Tibial nerve (tissue), 4 donors: ENCODE measurements at regions not wholly inside any gene's neighbourhood (a gene's known extent, or its start where the extent isn't known, plus 50 kb on each side); places are given as distances from the start of the nearest gene placed in this dataset.

Source experiments
- DNase-seq, 2 donors: peaks; one replicate each; pipeline ENCODE4 v3.0.0-alpha.2; 2019; ENCODE audit warnings: low spot score in 2 of 2
- H3K27ac ChIP-seq, 4 donors: fragments of 200-600 bp; sonication (generic) in 3 of 4; one replicate each; pipeline ENCODE4 v1.5.1; 2017 to 2019; ENCODE audit warnings: mild to moderate bottlenecking in 1 of 4
- H3K27me3 ChIP-seq, 2 donors: fragments of 200-600 bp; sonication (generic) in 1 of 2; one replicate each; pipeline versions ENCODE4 v1.5.1 to v1.6.0; 2017 to 2019
- H3K36me3 ChIP-seq, 3 donors: fragments of 200-600 bp; sonication (generic); one replicate each; pipeline ENCODE4 v1.5.1; 2018 to 2019
- H3K4me1 ChIP-seq, 4 donors: fragments of 200-600 bp; sonication (generic) in 3 of 4; one replicate each; pipeline ENCODE4 v1.5.1; 2017 to 2019
- H3K4me3 ChIP-seq, 4 donors: fragments of 200-600 bp; sonication (generic) in 3 of 4; one replicate each; pipeline ENCODE4 v1.5.1; 2017 to 2019; ENCODE audit warnings: mild to moderate bottlenecking in 1 of 4, moderate library complexity in 1 of 4
- H3K9me3 ChIP-seq, 4 donors: fragments of 200-600 bp; sonication (generic) in 3 of 4; one replicate each; pipeline ENCODE4 v1.5.1; 2017 to 2019
- EP300 ChIP-seq, 2 donors: sonication (generic); formaldehyde crosslinking; IDR thresholded peaks; one replicate each; pipeline ENCODE4 v1.6.1; 2017; ENCODE audit warnings: antibody characterized with exemption in 2 of 2, mild to moderate bottlenecking in 1 of 2
- POLR2A ChIP-seq, 2 donors: fragments of 450-650 bp; IDR thresholded peaks; one replicate each; pipeline ENCODE4 v1.6.1; 2017; ENCODE audit warnings: antibody characterized with exemption in 2 of 2, mild to moderate bottlenecking in 2 of 2, moderate library complexity in 2 of 2
- WGBS, 2 donors: methylation state at CpG; one replicate each; pipeline ENCODE4 v1.1.5; 2018; 5-methylcytosine and 5-hydroxymethylcytosine counted together
- TF ChIP-seq, protein P1 (sequence below), 5 experiments: fragments of 200-600 bp in 3 of 5; fragments of 450-650 bp in 2 of 5; sonication (generic) in 3 of 5; IDR thresholded peaks; one replicate each; pipeline ENCODE4 v1.5.1; 2016 to 2019; ENCODE audit warnings: antibody characterized with exemption in 5 of 5, mild to moderate bottlenecking in 3 of 5, moderate library complexity in 2 of 5

DNA sequence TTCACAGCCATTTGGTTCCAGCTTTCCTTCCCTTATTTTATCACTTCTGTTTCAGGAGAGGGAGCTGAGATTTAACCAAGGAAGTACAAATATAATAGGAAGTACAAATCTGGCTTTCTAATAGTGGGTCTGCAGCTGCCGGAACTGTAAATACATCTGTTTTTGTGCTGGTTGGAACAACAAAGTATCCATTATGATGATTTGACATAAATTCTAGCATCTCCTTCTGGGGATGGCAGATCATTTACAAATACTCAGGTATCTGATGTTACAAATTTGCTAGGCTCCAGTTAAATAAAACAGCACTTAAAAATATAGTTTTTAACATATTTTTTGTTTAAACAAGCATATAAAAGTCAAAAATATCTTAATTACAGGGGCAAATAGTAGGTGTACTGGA is 131.3 kb upstream of the SMIM21 start:
- H3K27ac ChIP-seq = no peak overlapping the region
- no peaks in the 10 kb centered on the region for H3K36me3 ChIP-seq
- TF ChIP-seq EP300 (IDR thresholded peaks at IDR 0.05) (no peak), POLR2A (IDR thresholded peaks at IDR 0.05) (no peak)
- TF ChIP-seq, protein P1, sequence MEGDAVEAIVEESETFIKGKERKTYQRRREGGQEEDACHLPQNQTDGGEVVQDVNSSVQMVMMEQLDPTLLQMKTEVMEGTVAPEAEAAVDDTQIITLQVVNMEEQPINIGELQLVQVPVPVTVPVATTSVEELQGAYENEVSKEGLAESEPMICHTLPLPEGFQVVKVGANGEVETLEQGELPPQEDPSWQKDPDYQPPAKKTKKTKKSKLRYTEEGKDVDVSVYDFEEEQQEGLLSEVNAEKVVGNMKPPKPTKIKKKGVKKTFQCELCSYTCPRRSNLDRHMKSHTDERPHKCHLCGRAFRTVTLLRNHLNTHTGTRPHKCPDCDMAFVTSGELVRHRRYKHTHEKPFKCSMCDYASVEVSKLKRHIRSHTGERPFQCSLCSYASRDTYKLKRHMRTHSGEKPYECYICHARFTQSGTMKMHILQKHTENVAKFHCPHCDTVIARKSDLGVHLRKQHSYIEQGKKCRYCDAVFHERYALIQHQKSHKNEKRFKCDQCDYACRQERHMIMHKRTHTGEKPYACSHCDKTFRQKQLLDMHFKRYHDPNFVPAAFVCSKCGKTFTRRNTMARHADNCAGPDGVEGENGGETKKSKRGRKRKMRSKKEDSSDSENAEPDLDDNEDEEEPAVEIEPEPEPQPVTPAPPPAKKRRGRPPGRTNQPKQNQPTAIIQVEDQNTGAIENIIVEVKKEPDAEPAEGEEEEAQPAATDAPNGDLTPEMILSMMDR (IDR thresholded peaks at IDR 0.05) = no peak
- WGBS, 2 donors = 25 to 31% methylated on average over 1 of the region's 1 CpG
- H3K4me3 ChIP-seq = no peak overlapping the region
- no peaks in the 10 kb centered on the region for H3K9me3 ChIP-seq
- H3K4me1 ChIP-seq = peaks cover 0 to 9% (median 4%) of the 10 kb centered on the region in 4 donors
- DNase-seq = no peak
- H3K27me3 ChIP-seq = no peaks in the 10 kb centered on the region

DNA sequence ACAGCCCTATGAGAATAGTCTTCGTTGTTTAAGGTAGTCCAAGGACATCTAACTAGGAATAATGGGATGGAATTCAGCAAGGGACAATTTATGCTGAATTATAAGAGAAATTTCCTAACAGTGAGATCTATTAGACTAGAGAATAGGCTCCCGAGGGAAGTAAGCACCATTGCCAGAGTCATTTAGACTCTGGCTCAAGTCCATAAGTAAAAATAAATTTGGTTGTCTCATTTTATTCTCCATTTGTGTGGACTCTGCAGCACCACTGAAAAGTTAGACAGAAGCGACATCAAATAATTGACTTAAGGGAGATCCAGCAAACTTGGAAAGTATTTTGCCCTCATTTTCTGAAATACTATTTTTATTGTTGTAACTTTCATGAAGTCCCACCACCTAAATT is 129.3 kb upstream of the SMIM21 start:
- TF ChIP-seq, protein P1 (IDR thresholded peaks at IDR 0.05) = no peak
- TF ChIP-seq EP300 (IDR thresholded peaks at IDR 0.05) (no peak), POLR2A (IDR thresholded peaks at IDR 0.05) (no peak)
- H3K4me3 ChIP-seq = no peak overlapping the region
- no peaks in the 10 kb centered on the region for H3K9me3 ChIP-seq
- H3K4me1 ChIP-seq = no peaks in the 10 kb centered on the region
- H3K27me3 ChIP-seq = no peaks in the 10 kb centered on the region
- H3K36me3 ChIP-seq = no peaks in the 10 kb centered on the region
- WGBS, 2 donors = 62 to 71% methylated on average over 3 of the region's 3 CpGs
- DNase-seq = no peak
- no peak overlapping the region for H3K27ac ChIP-seq

DNA sequence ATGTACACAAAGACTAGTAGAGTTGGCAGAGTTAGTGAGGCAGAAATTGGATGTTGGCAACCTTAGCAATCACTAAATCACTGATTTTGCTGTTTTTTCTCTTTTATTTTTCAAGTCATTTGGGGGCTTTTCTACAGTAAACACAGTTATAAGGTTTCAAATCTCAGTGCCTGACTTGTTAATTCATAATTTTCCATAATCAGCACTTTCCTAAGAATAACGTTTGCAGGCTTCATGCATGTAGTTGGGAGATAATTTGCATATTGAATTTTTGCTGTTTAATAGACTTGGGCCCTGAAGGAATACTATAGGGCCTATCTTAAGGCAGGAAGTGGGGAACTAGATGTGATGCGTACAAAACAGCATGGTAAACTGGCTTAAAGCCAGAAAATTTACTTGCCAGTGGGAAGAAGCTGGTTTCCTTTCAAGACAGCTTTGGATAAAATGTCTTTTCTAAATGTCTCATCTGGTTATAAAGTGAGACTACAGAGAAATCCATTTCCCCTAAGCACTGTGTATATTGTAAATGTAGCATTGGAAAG is 127.2 kb upstream of the SMIM21 start:
- TF ChIP-seq POLR2A (IDR thresholded peaks at IDR 0.05) = no peak
- TF ChIP-seq, protein P1 (IDR thresholded peaks at IDR 0.05) = no peak
- H3K4me3 ChIP-seq = no peak overlapping the region
- H3K36me3 ChIP-seq = no peaks in the 10 kb centered on the region
- no peaks in the 10 kb centered on the region for H3K27me3 ChIP-seq
- no peak for DNase-seq
- 43 to 57% methylated on average over 2 of the region's 2 CpGs for WGBS, 2 donors
- H3K4me1 ChIP-seq = no peaks in the 10 kb centered on the region
- no peaks in the 10 kb centered on the region for H3K9me3 ChIP-seq
- H3K27ac ChIP-seq = no peak overlapping the region

DNA sequence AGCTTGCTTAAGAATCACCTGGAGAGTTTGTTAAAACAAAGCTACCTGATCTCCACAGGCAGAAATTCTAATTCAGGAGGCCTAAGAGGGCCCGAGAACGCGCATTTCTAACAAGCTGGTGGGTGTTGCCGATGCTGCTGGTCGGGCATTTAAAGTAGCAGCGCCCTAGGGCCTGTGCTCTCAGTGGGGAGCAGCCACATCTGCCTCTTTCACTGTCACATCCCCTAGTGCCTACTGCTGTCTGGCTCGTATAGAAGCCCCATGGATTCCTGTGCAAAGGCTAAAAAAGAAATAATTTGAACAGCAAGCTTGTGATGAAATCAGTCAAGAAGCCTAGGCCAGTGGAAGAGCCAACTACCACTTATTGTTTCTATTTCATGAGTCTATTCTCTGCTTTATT is 126.7 kb upstream of the SMIM21 start:
- no peaks in the 10 kb centered on the region for H3K9me3 ChIP-seq
- no peak overlapping the region for H3K27ac ChIP-seq
- H3K27me3 ChIP-seq = no peaks in the 10 kb centered on the region
- no peak for DNase-seq
- no peak for TF ChIP-seq EP300 (IDR thresholded peaks at IDR 0.05)
- TF ChIP-seq, protein P1 (IDR thresholded peaks at IDR 0.05) = no peak
- no peak for TF ChIP-seq POLR2A (IDR thresholded peaks at IDR 0.05)
- H3K4me1 ChIP-seq = no peaks in the 10 kb centered on the region
- WGBS, 2 donors = 69 to 81% methylated on average over 7 of the region's 7 CpGs
- no peak overlapping the region for H3K4me3 ChIP-seq
- no peaks in the 10 kb centered on the region for H3K36me3 ChIP-seq

DNA sequence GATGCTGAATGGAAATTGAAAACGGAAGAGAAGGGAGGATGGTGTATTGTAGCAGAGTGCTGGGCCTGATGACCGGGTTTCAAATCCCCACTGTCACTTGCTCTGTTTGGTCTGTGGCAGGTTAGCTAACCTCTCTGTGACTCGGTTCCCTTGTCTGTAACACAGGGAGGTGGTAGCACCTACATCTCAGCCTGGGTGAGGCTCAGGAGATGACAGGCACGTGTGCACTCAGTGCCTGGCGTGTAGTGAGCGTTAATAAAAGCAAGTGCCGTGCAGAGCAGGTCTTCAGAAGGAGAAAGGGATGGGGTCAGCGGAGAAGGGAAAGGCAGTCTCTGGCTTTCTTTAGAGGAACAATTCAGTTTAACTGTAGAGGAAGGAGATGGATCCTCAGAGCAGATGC is 125.5 kb upstream of the SMIM21 start:
- no peaks in the 10 kb centered on the region for H3K27me3 ChIP-seq
- no peaks in the 10 kb centered on the region for H3K4me1 ChIP-seq
- H3K36me3 ChIP-seq = no peaks in the 10 kb centered on the region
- WGBS, 2 donors = 94 to 95% methylated on average over 8 of the region's 8 CpGs
- TF ChIP-seq, protein P1 (IDR thresholded peaks at IDR 0.05) = no peak
- TF ChIP-seq POLR2A (IDR thresholded peaks at IDR 0.05) (no peak), EP300 (IDR thresholded peaks at IDR 0.05) (no peak)
- H3K9me3 ChIP-seq = no peaks in the 10 kb centered on the region
- no peak overlapping the region for H3K27ac ChIP-seq
- DNase-seq = no peak
- no peak overlapping the region for H3K4me3 ChIP-seq
